GM13976 (cell line): ENCODE measurements at regions not wholly inside any gene's neighbourhood (a gene's known extent, or its start where the extent isn't known, plus 50 kb on each side); places are given as distances from the start of the nearest gene placed in this dataset.

Source experiments
- DNase-seq: peaks from one replicate; pipeline ENCODE4 v3.0.0; 2012; ENCODE audit warnings: low spot score
- in situ Hi-C: fragments of 300-500 bp; cut with MboI; formaldehyde crosslinking; loops from one replicate; pipeline ENCODE4 v1.12.0; 2022; ENCODE audit warnings: low sequenced_read_pairs, mixed read lengths, inconsistent platforms; ENCODE audit not compliant: unreplicated experiment
- TF ChIP-seq, protein P1 (sequence below): IDR thresholded peaks from 2 replicates; pipeline ENCODE4 v1.5.1; 2012; ENCODE audit warnings: borderline replicate concordance, mild to moderate bottlenecking; ENCODE audit not compliant: insufficient read depth; ENCODE audit errors: extremely low read depth, missing control alignments, control extremely low read depth

DNA sequence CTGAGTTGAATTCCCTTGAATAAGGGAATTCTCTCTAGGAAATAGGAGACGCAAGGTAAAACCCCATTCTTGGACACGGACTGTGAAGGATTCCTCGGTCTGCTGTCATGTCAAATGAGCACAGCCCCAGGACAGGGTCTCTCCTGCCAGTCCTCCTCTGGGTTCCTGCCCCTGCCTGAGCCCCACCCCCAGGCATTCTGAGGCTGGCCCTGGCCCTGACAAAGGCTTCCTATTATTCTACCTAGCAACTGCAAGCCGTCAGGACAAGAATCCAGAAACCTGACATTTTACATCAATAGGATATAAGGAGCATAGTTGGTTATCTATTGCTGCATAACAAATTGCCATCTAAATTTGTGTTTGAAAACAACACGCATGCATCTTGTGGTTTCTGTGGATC lies 253.3 kb upstream of the AGAP1 start:
- DNase-seq, result no peak
- in situ Hi-C loops, result no loop called here
- TF ChIP-seq, protein P1, sequence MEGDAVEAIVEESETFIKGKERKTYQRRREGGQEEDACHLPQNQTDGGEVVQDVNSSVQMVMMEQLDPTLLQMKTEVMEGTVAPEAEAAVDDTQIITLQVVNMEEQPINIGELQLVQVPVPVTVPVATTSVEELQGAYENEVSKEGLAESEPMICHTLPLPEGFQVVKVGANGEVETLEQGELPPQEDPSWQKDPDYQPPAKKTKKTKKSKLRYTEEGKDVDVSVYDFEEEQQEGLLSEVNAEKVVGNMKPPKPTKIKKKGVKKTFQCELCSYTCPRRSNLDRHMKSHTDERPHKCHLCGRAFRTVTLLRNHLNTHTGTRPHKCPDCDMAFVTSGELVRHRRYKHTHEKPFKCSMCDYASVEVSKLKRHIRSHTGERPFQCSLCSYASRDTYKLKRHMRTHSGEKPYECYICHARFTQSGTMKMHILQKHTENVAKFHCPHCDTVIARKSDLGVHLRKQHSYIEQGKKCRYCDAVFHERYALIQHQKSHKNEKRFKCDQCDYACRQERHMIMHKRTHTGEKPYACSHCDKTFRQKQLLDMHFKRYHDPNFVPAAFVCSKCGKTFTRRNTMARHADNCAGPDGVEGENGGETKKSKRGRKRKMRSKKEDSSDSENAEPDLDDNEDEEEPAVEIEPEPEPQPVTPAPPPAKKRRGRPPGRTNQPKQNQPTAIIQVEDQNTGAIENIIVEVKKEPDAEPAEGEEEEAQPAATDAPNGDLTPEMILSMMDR, result no peak

- DNase-seq, result no peak
- TF ChIP-seq, protein P1, result no peak
- in situ Hi-C loops, result no loop called here
These were observed 249.3 kb upstream of the AGAP1 start for GRCh38 chr2:235244255-235245220.

DNA sequence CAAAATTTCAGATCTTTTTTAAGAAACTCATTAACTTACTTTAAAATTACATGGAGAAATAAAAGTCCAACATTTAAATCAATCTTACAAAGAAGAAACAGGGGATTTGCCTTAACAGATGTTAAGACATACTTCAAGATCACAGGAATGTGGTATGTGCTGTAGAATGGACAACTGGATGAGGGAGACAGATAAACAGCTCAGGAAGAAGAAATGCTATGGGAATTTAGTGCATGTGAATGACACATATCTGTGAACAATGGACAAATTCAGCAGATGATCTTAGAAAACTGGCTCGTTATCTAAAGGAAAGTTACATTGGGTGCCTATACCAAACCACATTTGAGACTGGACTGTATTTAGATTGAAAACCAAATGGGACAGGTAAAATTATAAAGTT lies 246.8 kb upstream of the AGAP1 start:
- no peak for DNase-seq
- in situ Hi-C loops, result no loop called here
- TF ChIP-seq, protein P1, result no peak

- TF ChIP-seq, protein P1, result no peak
- in situ Hi-C loops, result no loop called here
- DNase-seq, result no peak
These were observed 238.2 kb upstream of the AGAP1 start for GRCh38 chr2:235255693-235256092.

GRCh38 chr2:235257590-235257989 lies 236.3 kb upstream of the AGAP1 start:
- DNase-seq, result no peak
- TF ChIP-seq, protein P1, result no peak
- in situ Hi-C loops, result no loop called here

GRCh38 chr2:235262750-235263149 lies 231.1 kb upstream of the AGAP1 start:
- TF ChIP-seq, protein P1, result no peak
- no peak for DNase-seq
- in situ Hi-C loops, result no loop called here
